IPS-20b (cell line): ENCODE measurements at regions not wholly inside any gene's neighbourhood (a gene's known extent, or its start where the extent isn't known, plus 50 kb on each side); places are given as distances from the start of the nearest gene placed in this dataset.

Source experiments
- H3K27ac ChIP-seq: one replicate; pipeline ENCODE4 v1.5.1; 2013; ENCODE audit warnings: low read length
- H3K27me3 ChIP-seq: 2 replicates; pipeline ENCODE4 v1.6.1; 2013; ENCODE audit warnings: mild to moderate bottlenecking, low read length, inconsistent platforms; ENCODE audit not compliant: insufficient read depth
- H3K36me3 ChIP-seq: 2 replicates; pipeline ENCODE4 v1.6.1; 2013; ENCODE audit warnings: low read depth, mild to moderate bottlenecking, inconsistent platforms, low read length, moderate library complexity; ENCODE audit not compliant: insufficient read depth
- H3K4me1 ChIP-seq: 2 replicates; pipeline ENCODE4 v1.6.1; 2013; ENCODE audit warnings: mild to moderate bottlenecking, control low read depth, inconsistent platforms, low read length, moderate library complexity; ENCODE audit not compliant: insufficient read depth
- H3K4me3 ChIP-seq: 2 replicates; pipeline ENCODE4 v1.5.1; 2013; ENCODE audit warnings: mild to moderate bottlenecking, low read length, inconsistent platforms
- H3K9ac ChIP-seq: 2 replicates; pipeline ENCODE4 v1.6.1; 2013; ENCODE audit warnings: low read depth, mild to moderate bottlenecking, inconsistent platforms, low read length, moderate library complexity
- H3K9me3 ChIP-seq: 2 replicates; pipeline ENCODE4 v1.6.1; 2013; ENCODE audit warnings: mild to moderate bottlenecking, low read depth, low read length, inconsistent platforms; ENCODE audit not compliant: insufficient read depth

GRCh38 chr14:28584951-28585350 lies 181.6 kb upstream of the FOXG1 start:
- Histone ChIP-seq H3K4me3 (no peak overlapping the region), H3K27ac (no peak overlapping the region), H3K4me1 (no peaks in the 10 kb centered on the region), H3K27me3 (no peaks in the 10 kb centered on the region), H3K9ac (no peak overlapping the region), H3K36me3 (no peaks in the 10 kb centered on the region), H3K9me3 (no peaks in the 10 kb centered on the region)

- Histone ChIP-seq H3K4me3 (no peak overlapping the region), H3K9me3 (no peaks in the 10 kb centered on the region), H3K4me1 (no peaks in the 10 kb centered on the region), H3K9ac (no peak overlapping the region), H3K27ac (no peak overlapping the region), H3K27me3 (no peaks in the 10 kb centered on the region), H3K36me3 (no peaks in the 10 kb centered on the region)
Observed at GRCh38 chr14:28589792-28590191, 176.8 kb upstream of the FOXG1 start.

GRCh38 chr14:28596391-28596790 lies 170.2 kb upstream of the FOXG1 start:
- H3K36me3 ChIP-seq = no peaks in the 10 kb centered on the region
- no peaks in the 10 kb centered on the region for H3K9me3 ChIP-seq
- H3K27ac ChIP-seq = no peak overlapping the region
- no peaks in the 10 kb centered on the region for H3K4me1 ChIP-seq
- no peaks in the 10 kb centered on the region for H3K27me3 ChIP-seq
- no peak overlapping the region for H3K9ac ChIP-seq
- no peak overlapping the region for H3K4me3 ChIP-seq

GRCh38 chr14:28599191-28599590 lies 167.4 kb upstream of the FOXG1 start:
- no peak overlapping the region for H3K4me3 ChIP-seq
- no peak overlapping the region for H3K27ac ChIP-seq
- no peaks in the 10 kb centered on the region for H3K36me3 ChIP-seq
- no peaks in the 10 kb centered on the region for H3K4me1 ChIP-seq
- H3K9ac ChIP-seq = no peak overlapping the region
- H3K27me3 ChIP-seq = no peaks in the 10 kb centered on the region
- H3K9me3 ChIP-seq = no peaks in the 10 kb centered on the region

GRCh38 chr14:28599605-28600004 lies 167.0 kb upstream of the FOXG1 start:
- no peaks in the 10 kb centered on the region for H3K36me3 ChIP-seq
- no peak overlapping the region for H3K9ac ChIP-seq
- no peaks in the 10 kb centered on the region for H3K4me1 ChIP-seq
- H3K27me3 ChIP-seq = no peaks in the 10 kb centered on the region
- H3K27ac ChIP-seq = no peak overlapping the region
- no peak overlapping the region for H3K4me3 ChIP-seq
- H3K9me3 ChIP-seq = no peaks in the 10 kb centered on the region

GRCh38 chr14:28603606-28604005 lies 163.0 kb upstream of the FOXG1 start:
- Histone ChIP-seq H3K4me1 (no peaks in the 10 kb centered on the region), H3K4me3 (no peak overlapping the region), H3K9me3 (no peaks in the 10 kb centered on the region), H3K27ac (no peak overlapping the region), H3K9ac (no peak overlapping the region), H3K27me3 (no peaks in the 10 kb centered on the region), H3K36me3 (no peaks in the 10 kb centered on the region)

- Histone ChIP-seq H3K4me3 (no peak overlapping the region), H3K27me3 (no peaks in the 10 kb centered on the region), H3K36me3 (no peaks in the 10 kb centered on the region), H3K9ac (no peak overlapping the region), H3K4me1 (no peaks in the 10 kb centered on the region), H3K9me3 (no peaks in the 10 kb centered on the region), H3K27ac (no peak overlapping the region)
Observed at GRCh38 chr14:28607661-28608060, 158.9 kb upstream of the FOXG1 start.

- Histone ChIP-seq H3K4me3 (no peak overlapping the region), H3K36me3 (no peaks in the 10 kb centered on the region), H3K27me3 (no peaks in the 10 kb centered on the region), H3K4me1 (no peaks in the 10 kb centered on the region), H3K27ac (no peak overlapping the region), H3K9me3 (no peaks in the 10 kb centered on the region), H3K9ac (no peak overlapping the region)
Observed at GRCh38 chr14:28608443-28608842, 158.1 kb upstream of the FOXG1 start.

- Histone ChIP-seq H3K9ac (no peak overlapping the region), H3K4me1 (no peaks in the 10 kb centered on the region), H3K36me3 (no peaks in the 10 kb centered on the region), H3K27ac (no peak overlapping the region), H3K4me3 (no peak overlapping the region), H3K9me3 (no peaks in the 10 kb centered on the region), H3K27me3 (no peaks in the 10 kb centered on the region)
Observed at GRCh38 chr14:28608851-28609828, 157.4 kb upstream of the FOXG1 start.

- Histone ChIP-seq H3K27ac (no peak overlapping the region), H3K4me3 (no peak overlapping the region), H3K36me3 (no peaks in the 10 kb centered on the region), H3K4me1 (no peaks in the 10 kb centered on the region), H3K9ac (no peak overlapping the region), H3K27me3 (no peaks in the 10 kb centered on the region), H3K9me3 (no peaks in the 10 kb centered on the region)
Observed at GRCh38 chr14:28612414-28612813, 154.2 kb upstream of the FOXG1 start.

GRCh38 chr14:28613532-28613931 lies 153.1 kb upstream of the FOXG1 start:
- Histone ChIP-seq H3K9ac (no peak overlapping the region), H3K36me3 (no peaks in the 10 kb centered on the region), H3K27me3 (no peaks in the 10 kb centered on the region), H3K4me1 (no peaks in the 10 kb centered on the region), H3K9me3 (no peaks in the 10 kb centered on the region), H3K27ac (no peak overlapping the region), H3K4me3 (no peak overlapping the region)

- H3K4me1 ChIP-seq = no peaks in the 10 kb centered on the region
- H3K9me3 ChIP-seq = peaks cover under 1% of the 10 kb centered on the region
- no peak overlapping the region for H3K4me3 ChIP-seq
- no peak overlapping the region for H3K27ac ChIP-seq
- no peak overlapping the region for H3K9ac ChIP-seq
- no peaks in the 10 kb centered on the region for H3K36me3 ChIP-seq
- no peaks in the 10 kb centered on the region for H3K27me3 ChIP-seq
Observed at GRCh38 chr14:28626780-28627179, 139.8 kb upstream of the FOXG1 start.
